Prostate gland (tissue), 2 donors: ENCODE measurements at regions not wholly inside any gene's neighbourhood (a gene's known extent, or its start where the extent isn't known, plus 50 kb on each side); places are given as distances from the start of the nearest gene placed in this dataset.

Experiments
- DNase-seq: peaks from one replicate; pipeline ENCODE4 v3.0.0-alpha.2; 2019; ENCODE audit warnings: low spot score
- H3K27ac ChIP-seq, 2 donors: fragments of 200-600 bp; sonication (generic); 2 replicates each; pipeline ENCODE4 v1.5.1; 2017 to 2019
- H3K27me3 ChIP-seq: fragments of 200-600 bp; sonication (generic); replicated peaks from 2 replicates; pipeline ENCODE4 v1.5.1; 2019; ENCODE audit not compliant: insufficient read depth
- H3K36me3 ChIP-seq, 2 donors: fragments of 200-600 bp; sonication (generic); 1 replicate in 1 of 2; 2 replicates in 1 of 2; pipeline versions ENCODE4 v1.5.1 to v1.8.1; 2017 to 2019
- H3K4me1 ChIP-seq: fragments of 200-600 bp; sonication (generic); replicated peaks from 2 replicates; pipeline ENCODE4 v1.5.1; 2019
- H3K4me3 ChIP-seq, 2 donors: fragments of 200-600 bp; sonication (generic); 2 replicates each; pipeline ENCODE4 v1.5.1; 2017 to 2019
- H3K9me3 ChIP-seq: fragments of 200-600 bp; sonication (generic); 2 replicates; pipeline ENCODE4 v1.5.1; 2017
- CTCF ChIP-seq, 4 experiments: fragments of 200-600 bp in 2 of 4; fragments of 450-650 bp in 2 of 4; sonication (generic) in 2 of 4; IDR thresholded peaks; 1 replicate in 3 of 4; 2 replicates in 1 of 4; pipeline ENCODE4 v1.5.1; 2016 to 2019; ENCODE audit warnings: antibody characterized with exemption in 4 of 4, mild to moderate bottlenecking in 2 of 4, moderate library complexity in 2 of 4
- POLR2A ChIP-seq: fragments of 450-650 bp; IDR thresholded peaks from one replicate; pipeline ENCODE4 v1.6.1; 2016; ENCODE audit warnings: antibody characterized with exemption, mild to moderate bottlenecking
- POLR2AphosphoS5 ChIP-seq: sonication (generic); formaldehyde crosslinking; IDR thresholded peaks from one replicate; pipeline ENCODE4 v1.6.1; 2017; ENCODE audit warnings: antibody characterized with exemption
- WGBS: methylation state at CpG from one replicate; pipeline ENCODE4 v1.1.5; 2018; 5-methylcytosine and 5-hydroxymethylcytosine counted together
- intact Hi-C: fragments of 100-400 bp; cut with DNase I; formaldehyde crosslinking; loops from one replicate; pipeline ENCODE4 v1.14.2; 2022

- Histone ChIP-seq H3K27me3 (no peaks in the 10 kb centered on the region), H3K4me1 (no peaks in the 10 kb centered on the region), H3K4me3 (no peak overlapping the region), H3K27ac (no peak overlapping the region), H3K36me3 (no peaks in the 10 kb centered on the region), H3K9me3 (no peaks in the 10 kb centered on the region)
- TF ChIP-seq POLR2AphosphoS5 (no peak), POLR2A (no peak), CTCF (IDR thresholded peaks at IDR 0.05) (no peak)
- intact Hi-C loops, result no loop called here
- no peak for DNase-seq
- WGBS, result 39% methylated on average over 3 of the region's 3 CpGs
Measured at GRCh38 chr9:75612754-75613153, 277.7 kb upstream of the PCSK5 start.

- no peak for DNase-seq
- no peak overlapping the region for H3K4me3 ChIP-seq
- intact Hi-C loops, result no loop called here
- no peaks in the 10 kb centered on the region for H3K9me3 ChIP-seq
- H3K4me1 ChIP-seq, result no peaks in the 10 kb centered on the region
- no peaks in the 10 kb centered on the region for H3K27me3 ChIP-seq
- H3K36me3 ChIP-seq, result no peaks in the 10 kb centered on the region
- 34% methylated on average over 4 of the region's 4 CpGs for WGBS
- TF ChIP-seq POLR2AphosphoS5 (no peak), CTCF (IDR thresholded peaks at IDR 0.05) (no peak), POLR2A (no peak)
- no peak overlapping the region for H3K27ac ChIP-seq
Measured at GRCh38 chr9:75615284-75615683, 275.2 kb upstream of the PCSK5 start.

- Histone ChIP-seq H3K36me3 (no peaks in the 10 kb centered on the region), H3K9me3 (no peaks in the 10 kb centered on the region), H3K27ac (no peak overlapping the region), H3K27me3 (no peaks in the 10 kb centered on the region), H3K4me3 (no peak overlapping the region), H3K4me1 (no peaks in the 10 kb centered on the region)
- WGBS, result 52% methylated on average over 1 of the region's 1 CpG
- intact Hi-C loops, result no loop called here
- no peak for DNase-seq
- TF ChIP-seq POLR2A (no peak), POLR2AphosphoS5 (no peak), CTCF (IDR thresholded peaks at IDR 0.05) (no peak)
Measured at GRCh38 chr9:75616052-75616451, 274.4 kb upstream of the PCSK5 start.

- H3K36me3 ChIP-seq, result no peaks in the 10 kb centered on the region
- TF ChIP-seq POLR2A (no peak), POLR2AphosphoS5 (no peak), CTCF (IDR thresholded peaks at IDR 0.05) (no peak)
- no peak for DNase-seq
- no peak overlapping the region for H3K4me3 ChIP-seq
- no peak overlapping the region for H3K27ac ChIP-seq
- no peaks in the 10 kb centered on the region for H3K9me3 ChIP-seq
- WGBS, result 88% methylated on average over 3 of the region's 3 CpGs
- no peaks in the 10 kb centered on the region for H3K4me1 ChIP-seq
- H3K27me3 ChIP-seq, result no peaks in the 10 kb centered on the region
- intact Hi-C loops, result no loop called here
Measured at GRCh38 chr9:75616841-75617566, 273.5 kb upstream of the PCSK5 start.

GRCh38 chr9:75623462-75623861 lies 267.0 kb upstream of the PCSK5 start:
- Histone ChIP-seq H3K27ac (no peak overlapping the region), H3K9me3 (no peaks in the 10 kb centered on the region), H3K4me1 (no peaks in the 10 kb centered on the region), H3K4me3 (no peak overlapping the region), H3K36me3 (no peaks in the 10 kb centered on the region), H3K27me3 (no peaks in the 10 kb centered on the region)
- intact Hi-C loops, result no loop called here
- TF ChIP-seq POLR2A (no peak), CTCF (IDR thresholded peaks at IDR 0.05) (no peak), POLR2AphosphoS5 (no peak)
- DNase-seq, result no peak
